CD4-positive, alpha-beta memory T cell (primary cell): ENCODE measurements at regions not wholly inside any gene's neighbourhood (a gene's known extent, or its start where the extent isn't known, plus 50 kb on each side); places are given as distances from the start of the nearest gene placed in this dataset.

Experiments used
- CTCF ChIA-PET: fragments of 350-600 bp; sonication (Branson Sonifier 250); formaldehyde crosslinking; loops from one replicate; lab custom pipeline; 2021; ENCODE audit warnings: inconsistent platforms; ENCODE audit not compliant: partially characterized antibody; lab: Charles Lee
- POLR2A ChIA-PET: fragments of 350-600 bp; sonication (Branson Sonifier 250); formaldehyde crosslinking; loops from one replicate; lab custom pipeline; 2021; ENCODE audit not compliant: partially characterized antibody; lab: Charles Lee
- DNase-seq, 5 donors: peaks; one replicate each; pipeline versions ENCODE4 v3.0.0 to v3.0.0-alpha.2; 2020 to 2022; ENCODE audit warnings: mixed read lengths in 1 of 5
- H3K27ac ChIP-seq: one replicate; pipeline ENCODE4 v1.7.0; 2013; ENCODE audit warnings: low read depth, low read length
- H3K27me3 ChIP-seq: 2 replicates; pipeline ENCODE4 v1.7.0; 2013; ENCODE audit warnings: mild to moderate bottlenecking, low read length, moderate library complexity; ENCODE audit not compliant: insufficient read depth
- H3K36me3 ChIP-seq: 2 replicates; pipeline ENCODE4 v1.7.0; 2013; ENCODE audit warnings: mild to moderate bottlenecking, low read length, moderate library complexity; ENCODE audit not compliant: insufficient read depth
- H3K4me1 ChIP-seq: 2 replicates; pipeline ENCODE4 v1.7.0; 2013; ENCODE audit warnings: mild to moderate bottlenecking, low read length, moderate library complexity; ENCODE audit not compliant: insufficient read depth
- H3K4me3 ChIP-seq, 2 donors: one replicate each; pipeline ENCODE4 v1.7.0; 2013; ENCODE audit warnings: low read length in 2 of 2, mild to moderate bottlenecking in 1 of 2
- H3K9me3 ChIP-seq, 2 donors: one replicate each; pipeline ENCODE4 v1.7.0; 2013; ENCODE audit warnings: low read length in 2 of 2, control low read depth in 1 of 2; ENCODE audit not compliant: control insufficient read depth in 1 of 2
- H3K27ac Mint-ChIP-seq, 7 donors: one replicate each; pipeline ENCODE4 v1.8.0; 2020 to 2021; ENCODE audit warnings: mixed read lengths in 7 of 7, mild to moderate bottlenecking in 6 of 7, inconsistent platforms in 3 of 7, moderate library complexity in 3 of 7
- H3K27me3 Mint-ChIP-seq, 2 donors: one replicate each; pipeline ENCODE4 v1.8.0; 2020 to 2021; ENCODE audit warnings: mixed read lengths in 2 of 2
- H3K36me3 Mint-ChIP-seq, 2 donors: one replicate each; pipeline ENCODE4 v1.8.0; 2020 to 2021; ENCODE audit warnings: mixed read lengths in 2 of 2, inconsistent platforms in 1 of 2, mild to moderate bottlenecking in 1 of 2
- H3K4me1 Mint-ChIP-seq, 4 donors: one replicate each; pipeline ENCODE4 v1.8.0; 2020 to 2021; ENCODE audit warnings: mixed read lengths in 4 of 4, mild to moderate bottlenecking in 1 of 4
- H3K4me3 Mint-ChIP-seq, 8 donors: one replicate each; pipeline ENCODE4 v1.8.0; 2020 to 2021; ENCODE audit warnings: mixed read lengths in 8 of 8, mild to moderate bottlenecking in 7 of 8, moderate library complexity in 6 of 8, inconsistent platforms in 3 of 8
- H3K9me3 Mint-ChIP-seq, 8 donors: one replicate each; pipeline ENCODE4 v1.8.0; 2020 to 2021; ENCODE audit warnings: mixed read lengths in 8 of 8, mild to moderate bottlenecking in 5 of 8, inconsistent platforms in 3 of 8, moderate library complexity in 1 of 8
- intact Hi-C: fragments of 100-400 bp; cut with micrococcal nuclease; formaldehyde crosslinking; loops from one replicate; pipeline ENCODE4 v1.15.1; 2023

DNA sequence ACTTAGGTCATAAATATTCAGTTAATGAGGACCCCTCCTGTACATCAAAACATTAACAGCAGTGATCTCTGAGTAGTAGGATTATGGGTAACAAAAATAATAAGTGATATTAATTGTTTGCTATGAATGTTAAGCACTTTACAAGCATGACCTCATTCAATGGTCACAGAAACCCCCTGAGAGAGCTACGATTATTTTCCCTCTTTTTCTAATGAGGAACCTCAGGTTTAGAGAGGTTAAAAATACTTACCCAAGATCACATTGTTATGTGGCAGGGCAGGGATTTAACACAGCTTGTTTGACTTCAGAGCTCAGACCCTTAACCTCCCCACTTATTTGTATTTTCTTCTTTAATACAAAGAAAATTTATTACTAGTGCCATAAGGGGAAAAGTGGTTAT lies 228.2 kb downstream of the TBL1XR1 start:
- DNase-seq: no peak
- intact Hi-C loops: no loop called here
- H3K27ac Mint-ChIP-seq: no peak overlapping the region
- ChIA-PET POLR2A (no interaction called here), CTCF (no interaction called here)
- no peaks in the 10 kb centered on the region for H3K27me3 Mint-ChIP-seq
- Histone ChIP-seq H3K9me3 (no peaks in the 10 kb centered on the region), H3K27ac (no peak overlapping the region), H3K36me3 (no peaks in the 10 kb centered on the region), H3K4me1 (no peaks in the 10 kb centered on the region), H3K4me3 (no peak overlapping the region), H3K27me3 (no peaks in the 10 kb centered on the region)
- H3K4me3 Mint-ChIP-seq: no peak overlapping the region
- H3K36me3 Mint-ChIP-seq: no peaks in the 10 kb centered on the region
- H3K4me1 Mint-ChIP-seq: peaks cover 0 to 9% (median 1%) of the 10 kb centered on the region in 4 donors
- no peaks in the 10 kb centered on the region for H3K9me3 Mint-ChIP-seq

GRCh38 chr3:176968631-176969030 lies 228.7 kb downstream of the TBL1XR1 start:
- no peaks in the 10 kb centered on the region for H3K9me3 ChIP-seq
- no peaks in the 10 kb centered on the region for H3K9me3 Mint-ChIP-seq
- no peak overlapping the region for H3K27ac ChIP-seq
- no peaks in the 10 kb centered on the region for H3K27me3 Mint-ChIP-seq
- H3K4me1 Mint-ChIP-seq: peaks cover 0 to 9% (median 1%) of the 10 kb centered on the region in 4 donors
- no peak for DNase-seq
- ChIA-PET POLR2A (no interaction called here), CTCF (no interaction called here)
- no peak overlapping the region for H3K4me3 Mint-ChIP-seq
- H3K4me3 ChIP-seq: no peak overlapping the region
- no peaks in the 10 kb centered on the region for H3K4me1 ChIP-seq
- no peak overlapping the region for H3K27ac Mint-ChIP-seq
- intact Hi-C loops: no loop called here
- no peaks in the 10 kb centered on the region for H3K36me3 ChIP-seq
- H3K27me3 ChIP-seq: no peaks in the 10 kb centered on the region
- no peaks in the 10 kb centered on the region for H3K36me3 Mint-ChIP-seq

GRCh38 chr3:176967522-176967921 lies 229.8 kb downstream of the TBL1XR1 start:
- H3K4me1 Mint-ChIP-seq: peaks cover 0 to 9% (median 1%) of the 10 kb centered on the region in 4 donors
- peaks cover 1% of the 10 kb centered on the region in 2 donors for H3K27me3 Mint-ChIP-seq
- ChIA-PET POLR2A (no interaction called here), CTCF (no interaction called here)
- H3K9me3 ChIP-seq: no peaks in the 10 kb centered on the region
- no peak for DNase-seq
- H3K9me3 Mint-ChIP-seq: no peaks in the 10 kb centered on the region
- H3K27ac ChIP-seq: no peak overlapping the region
- no peak overlapping the region for H3K4me3 Mint-ChIP-seq
- no peak overlapping the region for H3K27ac Mint-ChIP-seq
- H3K4me1 ChIP-seq: no peaks in the 10 kb centered on the region
- H3K27me3 ChIP-seq: no peaks in the 10 kb centered on the region
- no peak overlapping the region for H3K4me3 ChIP-seq
- intact Hi-C loops: no loop called here
- H3K36me3 ChIP-seq: no peaks in the 10 kb centered on the region
- H3K36me3 Mint-ChIP-seq: no peaks in the 10 kb centered on the region

- Mint-ChIP-seq H3K4me3 (no peak overlapping the region), H3K4me1 (peaks cover 0 to 9% (median 1%) of the 10 kb centered on the region in 4 donors), H3K9me3 (peaks cover 0 to 2% (median 0%) of the 10 kb centered on the region in 8 donors), H3K36me3 (no peaks in the 10 kb centered on the region), H3K27ac (no peak overlapping the region), H3K27me3 (peaks cover 5% of the 10 kb centered on the region in 2 donors)
- ChIA-PET CTCF (interaction anchor here (1.4 kb wide), 1 partner anchor 26 kb away, joined by 4 read pairs; no protein-coding TSS in a partner anchor), POLR2A (no interaction called here)
- H3K36me3 ChIP-seq: no peaks in the 10 kb centered on the region
- H3K4me1 ChIP-seq: no peaks in the 10 kb centered on the region
- intact Hi-C loops: no loop called here
- H3K27ac ChIP-seq: no peak overlapping the region
- DNase-seq: no peak
- no peak overlapping the region for H3K4me3 ChIP-seq
- no peaks in the 10 kb centered on the region for H3K9me3 ChIP-seq
- H3K27me3 ChIP-seq: no peaks in the 10 kb centered on the region
Measured at GRCh38 chr3:176964661-176965060, 232.6 kb downstream of the TBL1XR1 start.

- POLR2A ChIA-PET: no interaction called here
- H3K36me3 ChIP-seq: no peaks in the 10 kb centered on the region
- Mint-ChIP-seq H3K9me3 (peaks cover 0 to 2% (median 0%) of the 10 kb centered on the region in 8 donors), H3K36me3 (no peaks in the 10 kb centered on the region), H3K4me3 (no peak overlapping the region), H3K27me3 (peaks cover 5 to 7% of the 10 kb centered on the region in 2 donors), H3K4me1 (peaks cover 0 to 9% (median 1%) of the 10 kb centered on the region in 4 donors), H3K27ac (no peak overlapping the region)
- DNase-seq: no peak
- CTCF ChIA-PET: interaction anchor here (1.5 kb wide), 1 partner anchor 10 kb away, joined by 3 read pairs; no protein-coding TSS in a partner anchor
- no peak overlapping the region for H3K27ac ChIP-seq
- intact Hi-C loops: no loop called here
- H3K9me3 ChIP-seq: no peaks in the 10 kb centered on the region
- no peaks in the 10 kb centered on the region for H3K27me3 ChIP-seq
- no peak overlapping the region for H3K4me3 ChIP-seq
- H3K4me1 ChIP-seq: no peaks in the 10 kb centered on the region
Measured at GRCh38 chr3:176961916-176962315, 235.4 kb downstream of the TBL1XR1 start.

- H3K4me1 ChIP-seq: no peaks in the 10 kb centered on the region
- no peak overlapping the region for H3K4me3 ChIP-seq
- H3K27ac Mint-ChIP-seq: no peak overlapping the region
- no peaks in the 10 kb centered on the region for H3K36me3 Mint-ChIP-seq
- peaks cover 0 to under 1% (median 0%) of the 10 kb centered on the region in 4 donors for H3K4me1 Mint-ChIP-seq
- no peaks in the 10 kb centered on the region for H3K9me3 ChIP-seq
- no peak for DNase-seq
- intact Hi-C loops: no loop called here
- H3K9me3 Mint-ChIP-seq: peaks cover 0 to 2% (median 0%) of the 10 kb centered on the region in 8 donors
- H3K27me3 ChIP-seq: no peaks in the 10 kb centered on the region
- POLR2A ChIA-PET: no interaction called here
- H3K27me3 Mint-ChIP-seq: peaks cover 5 to 7% of the 10 kb centered on the region in 2 donors
- H3K4me3 Mint-ChIP-seq: no peak overlapping the region
- no peaks in the 10 kb centered on the region for H3K36me3 ChIP-seq
- CTCF ChIA-PET: no interaction called here
- H3K27ac ChIP-seq: no peak overlapping the region
Measured at GRCh38 chr3:176959867-176960266, 237.4 kb downstream of the TBL1XR1 start.

- Histone ChIP-seq H3K4me3 (no peak overlapping the region), H3K9me3 (no peaks in the 10 kb centered on the region), H3K27me3 (no peaks in the 10 kb centered on the region), H3K36me3 (no peaks in the 10 kb centered on the region), H3K4me1 (no peaks in the 10 kb centered on the region), H3K27ac (no peak overlapping the region)
- Mint-ChIP-seq H3K4me1 (no peaks in the 10 kb centered on the region), H3K9me3 (peaks cover 0 to 2% (median 0%) of the 10 kb centered on the region in 8 donors), H3K27ac (no peak overlapping the region), H3K4me3 (no peak overlapping the region), H3K36me3 (no peaks in the 10 kb centered on the region), H3K27me3 (peaks cover 5 to 7% of the 10 kb centered on the region in 2 donors)
- no peak for DNase-seq
- ChIA-PET POLR2A (no interaction called here), CTCF (no interaction called here)
- intact Hi-C loops: no loop called here
Measured at GRCh38 chr3:176958560-176958959, 238.7 kb downstream of the TBL1XR1 start.

DNA sequence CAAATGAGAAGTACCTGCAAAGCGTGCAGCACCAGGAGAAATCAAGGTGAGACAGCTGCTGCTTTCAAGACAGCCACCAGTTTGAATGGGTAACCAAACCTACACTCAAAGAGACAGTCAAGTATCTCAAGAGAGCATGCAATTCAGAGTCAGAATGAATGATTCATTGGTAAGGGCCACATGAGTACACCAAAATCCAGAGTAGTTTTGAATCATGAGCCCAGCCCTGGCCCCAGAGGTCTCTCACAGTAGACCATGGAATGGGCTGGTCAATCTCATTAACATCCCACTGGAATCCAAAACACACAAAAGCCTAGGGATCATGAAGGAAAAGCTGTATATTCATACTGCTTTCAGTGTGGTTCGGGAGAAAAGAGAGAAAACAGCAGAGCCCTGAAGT lies 242.8 kb downstream of the TBL1XR1 start:
- H3K36me3 ChIP-seq: no peaks in the 10 kb centered on the region
- no peak overlapping the region for H3K27ac Mint-ChIP-seq
- no peaks in the 10 kb centered on the region for H3K9me3 ChIP-seq
- H3K4me3 ChIP-seq: no peak overlapping the region
- peaks cover 2% of the 10 kb centered on the region in 2 donors for H3K27me3 Mint-ChIP-seq
- no peak overlapping the region for H3K27ac ChIP-seq
- intact Hi-C loops: no loop called here
- no peaks in the 10 kb centered on the region for H3K27me3 ChIP-seq
- no peaks in the 10 kb centered on the region for H3K36me3 Mint-ChIP-seq
- no peak for DNase-seq
- POLR2A ChIA-PET: no interaction called here
- CTCF ChIA-PET: no interaction called here
- no peak overlapping the region for H3K4me3 Mint-ChIP-seq
- no peaks in the 10 kb centered on the region for H3K9me3 Mint-ChIP-seq
- no peaks in the 10 kb centered on the region for H3K4me1 Mint-ChIP-seq
- no peaks in the 10 kb centered on the region for H3K4me1 ChIP-seq
